ENCODE measurements at regions not wholly inside any gene's neighbourhood (a gene's known extent, or its start where the extent isn't known, plus 50 kb on each side); places are given as distances from the start of the nearest gene placed in this dataset.

GRCh38 chr22:45061332-45061731 is 51.5 kb upstream of the PHF21B start:
- no peak for TF ChIP-seq ZFX (IDR thresholded peaks at IDR 0.05; ENCODE audit: borderline replicate concordance)
- TF ChIP-seq, protein P1, sequence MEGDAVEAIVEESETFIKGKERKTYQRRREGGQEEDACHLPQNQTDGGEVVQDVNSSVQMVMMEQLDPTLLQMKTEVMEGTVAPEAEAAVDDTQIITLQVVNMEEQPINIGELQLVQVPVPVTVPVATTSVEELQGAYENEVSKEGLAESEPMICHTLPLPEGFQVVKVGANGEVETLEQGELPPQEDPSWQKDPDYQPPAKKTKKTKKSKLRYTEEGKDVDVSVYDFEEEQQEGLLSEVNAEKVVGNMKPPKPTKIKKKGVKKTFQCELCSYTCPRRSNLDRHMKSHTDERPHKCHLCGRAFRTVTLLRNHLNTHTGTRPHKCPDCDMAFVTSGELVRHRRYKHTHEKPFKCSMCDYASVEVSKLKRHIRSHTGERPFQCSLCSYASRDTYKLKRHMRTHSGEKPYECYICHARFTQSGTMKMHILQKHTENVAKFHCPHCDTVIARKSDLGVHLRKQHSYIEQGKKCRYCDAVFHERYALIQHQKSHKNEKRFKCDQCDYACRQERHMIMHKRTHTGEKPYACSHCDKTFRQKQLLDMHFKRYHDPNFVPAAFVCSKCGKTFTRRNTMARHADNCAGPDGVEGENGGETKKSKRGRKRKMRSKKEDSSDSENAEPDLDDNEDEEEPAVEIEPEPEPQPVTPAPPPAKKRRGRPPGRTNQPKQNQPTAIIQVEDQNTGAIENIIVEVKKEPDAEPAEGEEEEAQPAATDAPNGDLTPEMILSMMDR (IDR thresholded peaks at IDR 0.05) = no peak
- H3K27ac ChIP-seq = no peak overlapping the region

DNA sequence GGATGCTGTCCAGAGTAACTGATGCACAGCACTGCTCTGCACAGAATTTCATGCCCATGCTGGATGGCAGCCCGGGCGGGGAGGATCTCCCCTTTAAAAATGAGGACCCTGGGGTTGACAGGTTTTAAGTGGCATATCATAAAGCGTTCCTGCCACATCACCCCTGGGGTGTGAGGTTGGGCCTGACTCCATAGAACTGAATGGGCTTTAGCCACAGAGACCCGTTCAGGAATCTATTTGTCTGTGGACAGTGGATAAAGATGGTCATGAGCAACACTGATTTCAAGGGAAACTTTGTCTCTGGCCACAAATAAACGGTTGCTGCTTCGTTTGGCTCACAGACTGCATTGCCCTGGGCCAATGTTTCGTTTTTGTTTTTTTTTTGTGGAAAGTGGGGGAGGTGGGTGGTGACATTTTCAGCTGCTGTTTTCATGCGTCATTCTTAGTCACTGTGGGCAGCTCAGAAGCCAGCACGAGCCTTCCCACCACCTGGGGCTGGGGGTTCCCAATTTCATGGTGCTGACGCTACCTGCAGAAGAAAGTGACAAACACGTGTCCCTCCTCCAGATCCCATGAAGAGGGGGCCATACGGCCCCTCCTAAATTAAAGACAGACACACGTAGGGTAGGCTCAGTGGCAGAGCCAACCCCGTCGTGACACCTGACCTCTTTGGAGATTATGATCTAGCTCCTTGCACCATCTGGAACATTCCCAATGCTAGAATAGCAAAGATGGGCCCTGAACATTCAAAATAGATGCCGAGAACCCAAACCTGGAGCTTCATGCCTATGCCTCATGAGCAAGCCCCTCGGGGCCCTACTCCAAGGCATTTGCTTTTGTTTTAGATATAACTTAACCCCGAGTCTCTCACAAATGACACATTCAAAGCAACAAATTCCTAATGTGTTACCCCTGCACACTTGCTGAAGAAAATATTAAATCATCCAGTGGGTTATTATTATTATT is 54.8 kb upstream of the PHF21B start:
- H3K27ac ChIP-seq = no peak overlapping the region
- TF ChIP-seq, protein P1 (IDR thresholded peaks at IDR 0.05) = no peak
- no peak for TF ChIP-seq ZFX (IDR thresholded peaks at IDR 0.05; ENCODE audit: borderline replicate concordance)

DNA sequence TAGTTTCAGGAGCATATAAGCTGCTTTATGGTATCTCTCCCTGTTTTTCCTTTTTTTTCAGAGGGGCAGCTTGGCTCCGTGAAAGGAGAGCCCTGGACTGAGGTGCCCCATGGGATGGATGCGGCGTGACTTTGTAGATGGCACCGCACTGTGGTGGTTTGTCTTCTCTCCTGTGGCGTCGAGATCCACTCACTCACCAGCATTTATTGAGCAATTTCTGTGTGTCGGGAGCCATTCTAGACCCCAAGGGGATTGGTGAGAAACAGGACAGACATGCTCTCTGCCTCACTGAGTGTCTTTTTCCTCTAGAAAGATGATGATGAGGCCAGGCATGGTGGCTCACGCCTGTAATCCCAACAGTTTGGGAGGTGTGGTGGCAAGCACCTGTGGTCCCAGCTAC is 55.9 kb upstream of the PHF21B start:
- TF ChIP-seq, protein P1 (IDR thresholded peaks at IDR 0.05) = no peak
- H3K27ac ChIP-seq = no peak overlapping the region

GRCh38 chr22:45067731-45068130 is 57.9 kb upstream of the PHF21B start:
- no peak overlapping the region for H3K27ac ChIP-seq
- TF ChIP-seq, protein P1 (IDR thresholded peaks at IDR 0.05) = no peak
- no peak for TF ChIP-seq ZFX (IDR thresholded peaks at IDR 0.05; ENCODE audit: borderline replicate concordance)

- no peak for TF ChIP-seq ZFX (IDR thresholded peaks at IDR 0.05; ENCODE audit: borderline replicate concordance)
- TF ChIP-seq, protein P1 (IDR thresholded peaks at IDR 0.05) = no peak
- H3K27ac ChIP-seq = no peak overlapping the region
Observed at GRCh38 chr22:45069925-45070324, 60.1 kb upstream of the PHF21B start.

DNA sequence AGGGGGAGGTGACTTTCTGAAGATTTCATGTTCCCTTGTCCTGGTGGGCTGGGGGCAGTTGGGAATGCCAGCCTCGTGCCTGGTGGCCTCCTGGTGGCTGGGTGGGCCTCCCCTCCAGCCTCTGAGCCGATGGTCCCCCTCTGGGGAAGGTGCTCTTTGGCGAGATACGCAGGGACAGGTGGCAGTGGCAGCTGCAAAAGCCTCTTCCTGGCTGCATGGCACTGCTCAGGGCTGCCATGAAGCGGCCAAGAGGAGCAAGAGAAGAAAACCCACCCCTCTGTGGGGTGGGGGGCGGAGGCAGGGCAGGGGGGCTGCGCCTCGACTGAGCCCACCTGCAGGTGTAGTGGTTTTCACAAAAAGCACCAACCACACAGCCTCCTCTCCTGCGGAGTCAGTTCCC is 61.8 kb upstream of the PHF21B start:
- H3K27ac ChIP-seq = no peak overlapping the region

More for the DNA sequence above, 61.8 kb upstream of the PHF21B start:
- TF ChIP-seq, protein P1 (IDR thresholded peaks at IDR 0.05) = no peak
- no peak for TF ChIP-seq ZFX (IDR thresholded peaks at IDR 0.05; ENCODE audit: borderline replicate concordance)
